ENCODE measurements at regions not wholly inside any gene's neighbourhood (a gene's known extent, or its start where the extent isn't known, plus 50 kb on each side); places are given as distances from the start of the nearest gene placed in this dataset.
"Not testable (repeated sequence)": the region's sequence is repeated elsewhere in the genome, so short reads cannot be mapped to it uniquely, and the experiment has no call there.

DNA sequence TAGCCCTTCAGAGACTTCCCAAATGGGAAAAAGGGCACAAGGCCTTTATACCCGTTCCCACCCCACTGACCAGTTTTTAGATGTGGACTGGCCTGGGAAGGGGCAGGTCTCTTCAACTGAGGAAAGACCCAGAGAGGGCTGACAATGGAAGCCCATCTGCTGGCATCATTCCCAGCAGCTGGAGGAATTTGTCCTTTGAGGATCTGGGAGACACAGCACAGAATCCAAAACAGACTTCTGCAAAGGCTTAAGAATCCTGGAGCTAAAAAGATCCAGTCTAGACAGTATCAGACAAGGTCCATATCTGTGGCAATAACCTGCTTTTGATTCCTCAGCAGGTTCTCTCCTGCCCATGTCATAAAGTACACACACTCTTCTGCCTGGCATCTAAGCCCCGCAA is 329.2 kb downstream of the TMEM167A start:
- no peak for ATAC-seq
- no peak for DNase-seq
- intact Hi-C loops (cut with DNase I, micrococcal nuclease), result no loop called here

DNA sequence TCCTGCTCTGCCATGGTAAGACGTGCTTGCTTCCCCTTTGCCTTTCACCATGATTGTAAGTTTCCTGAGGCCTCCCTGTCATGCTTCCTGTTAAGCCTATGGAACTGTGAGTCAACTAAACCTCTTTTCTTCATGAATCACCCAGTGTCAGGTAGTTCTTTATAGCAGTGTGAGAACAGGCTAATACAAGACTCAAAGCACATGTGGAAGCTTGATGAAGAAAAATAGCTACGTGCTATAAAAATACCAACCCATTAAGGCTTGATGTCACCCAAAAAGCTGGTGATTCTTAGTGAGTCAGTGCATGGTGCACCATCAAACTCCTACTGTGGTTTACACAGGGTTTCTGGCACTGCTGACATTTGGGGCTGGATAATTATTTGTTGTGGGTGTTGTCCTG is 332.2 kb downstream of the TMEM167A start:
- ATAC-seq, result no peak
- DNase-seq, result no peak
- intact Hi-C loops (cut with DNase I, micrococcal nuclease), result no loop called here

DNA sequence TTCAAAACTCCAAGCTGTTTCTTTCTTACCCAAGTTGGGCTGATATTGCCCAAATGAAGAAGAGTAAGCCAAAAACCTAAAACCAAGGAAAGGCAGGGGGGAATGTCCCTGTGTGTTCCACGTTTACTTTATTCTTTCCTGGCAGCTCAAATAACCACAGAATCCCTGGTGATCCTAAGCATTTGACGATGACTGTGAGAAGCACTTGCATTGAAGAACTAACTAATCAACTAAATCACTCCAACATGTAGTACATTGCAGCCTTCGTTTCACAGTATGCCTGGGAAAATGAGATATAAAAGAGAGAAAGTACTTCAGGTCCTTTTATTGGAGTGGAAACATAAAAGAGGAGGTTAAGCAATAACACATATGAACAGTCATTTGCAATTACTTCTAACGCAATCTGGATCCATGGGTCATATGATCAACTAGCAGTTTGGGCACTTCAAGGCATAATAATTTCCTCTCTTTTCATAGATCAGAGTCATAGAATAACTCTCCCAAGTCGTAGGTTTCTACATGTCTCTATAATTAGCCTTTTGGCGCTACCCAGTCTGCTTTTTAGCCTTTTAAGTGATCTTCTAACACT is 338.4 kb downstream of the TMEM167A start:
- intact Hi-C loops (cut with DNase I, micrococcal nuclease), result no loop called here
- no peak for DNase-seq
- ATAC-seq, result no peak

DNA sequence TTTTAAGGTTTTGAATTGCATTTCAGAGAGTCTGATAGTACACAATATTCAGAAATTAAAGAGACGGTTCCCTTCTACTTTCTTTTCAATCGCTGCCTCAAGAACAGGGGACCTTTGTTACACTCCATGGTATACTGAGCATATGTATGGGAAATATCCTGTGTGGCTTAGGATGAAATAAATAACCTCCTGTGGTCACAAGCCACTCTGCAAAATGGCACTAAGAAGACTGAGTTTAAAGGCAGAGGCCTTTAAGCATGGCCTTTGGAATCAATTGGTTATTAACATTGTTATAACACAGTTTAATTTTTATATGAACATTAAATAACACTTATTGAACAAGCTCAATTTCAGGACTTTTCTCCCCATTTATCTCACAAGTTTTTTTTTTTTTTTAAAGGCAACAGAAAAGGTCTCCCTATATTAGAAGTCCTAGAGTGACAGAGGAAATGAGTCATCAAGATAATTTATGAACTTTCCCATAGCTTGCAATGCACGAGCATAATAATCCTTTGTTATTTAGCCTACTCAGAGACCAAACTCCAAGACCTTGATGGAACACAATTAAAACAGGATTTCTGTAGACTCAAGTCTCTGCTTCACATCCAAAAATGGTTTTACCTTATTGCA is 341.9 kb downstream of the TMEM167A start:
- ATAC-seq (no peak), DNase-seq (no peak)
- intact Hi-C loops (cut with DNase I, micrococcal nuclease), result no loop called here

DNA sequence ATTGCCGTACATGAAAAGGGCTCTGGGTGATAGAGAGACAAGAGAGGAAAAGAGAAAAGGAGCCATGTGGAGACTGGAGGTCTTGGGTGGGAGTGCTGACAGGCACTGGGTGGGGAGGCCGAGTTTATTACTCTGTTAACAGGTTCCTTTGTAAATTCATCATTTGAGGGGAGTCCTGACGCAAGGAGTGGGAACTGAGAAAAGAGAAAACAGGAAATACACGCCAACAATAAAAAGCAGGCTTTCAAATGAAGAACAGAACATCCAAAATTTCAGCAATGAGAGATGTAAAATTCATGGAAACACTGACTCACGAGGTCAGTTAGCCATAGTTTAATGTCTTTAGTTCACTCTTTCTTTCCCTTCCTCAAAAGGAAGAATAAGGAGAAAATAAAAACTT is 342.8 kb downstream of the TMEM167A start:
- no peak for ATAC-seq
- no peak for DNase-seq
- intact Hi-C loops (cut with DNase I, micrococcal nuclease), result no loop called here

DNA sequence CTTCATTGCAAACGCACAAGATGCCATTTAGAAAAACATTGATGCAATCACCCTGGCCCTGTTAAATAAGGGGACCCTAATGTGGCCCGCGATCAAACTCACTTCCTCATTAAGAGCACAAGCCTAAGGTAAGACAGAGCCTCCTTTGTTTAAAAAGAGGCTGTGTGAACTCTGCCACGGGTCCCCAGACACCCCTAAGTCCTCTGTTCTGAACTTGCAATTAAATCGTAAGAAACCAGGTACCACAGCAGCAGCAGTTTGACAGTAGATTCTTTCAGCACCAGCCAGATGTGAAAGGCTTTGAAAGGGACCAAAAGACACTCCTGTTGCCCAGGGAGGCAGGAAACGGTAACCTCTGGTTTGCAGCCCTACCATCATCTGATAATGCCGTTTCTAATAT is 346.3 kb downstream of the TMEM167A start:
- ATAC-seq (no peak), DNase-seq (no peak)
- intact Hi-C loops (cut with DNase I, micrococcal nuclease), result no loop called here

DNA sequence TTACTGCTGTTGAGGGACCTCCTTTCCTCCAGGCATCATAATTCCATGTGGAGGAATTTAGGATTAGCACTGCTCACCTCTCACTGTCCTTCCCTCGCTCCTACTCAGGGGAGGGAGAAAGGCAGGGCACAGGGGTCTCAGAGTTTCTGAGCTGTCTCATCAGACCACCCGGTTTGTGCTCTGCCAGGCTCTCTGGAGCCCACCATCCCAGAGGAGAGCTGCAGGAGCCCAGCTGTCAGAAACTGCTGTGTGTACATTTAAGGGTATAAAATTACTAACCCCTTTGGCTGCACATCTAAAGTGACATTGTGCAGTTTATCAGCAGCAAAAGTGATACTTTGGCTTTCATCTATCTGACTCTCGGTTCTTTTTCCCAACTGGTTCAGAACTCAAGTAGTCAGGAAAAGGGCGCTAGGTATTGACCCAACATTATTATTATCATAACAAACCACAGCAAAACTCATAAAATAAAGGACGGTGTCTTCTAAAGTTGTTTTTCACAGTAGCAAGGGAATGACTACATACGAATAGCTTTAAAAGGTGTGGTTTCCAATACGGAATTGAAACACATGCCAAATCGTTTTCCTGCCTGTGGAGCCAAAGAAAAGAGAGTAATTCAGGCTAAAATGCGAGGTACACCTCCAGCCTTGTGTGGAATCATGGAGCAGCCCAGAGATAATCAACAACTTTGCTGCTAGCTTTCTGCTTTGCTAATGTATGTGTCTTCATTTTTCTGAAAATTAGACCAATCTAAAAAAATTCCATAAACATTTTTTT is 348.1 kb downstream of the TMEM167A start:
- intact Hi-C loops (cut with DNase I, micrococcal nuclease), result no loop called here
- ATAC-seq (no peak), DNase-seq (no peak)

DNA sequence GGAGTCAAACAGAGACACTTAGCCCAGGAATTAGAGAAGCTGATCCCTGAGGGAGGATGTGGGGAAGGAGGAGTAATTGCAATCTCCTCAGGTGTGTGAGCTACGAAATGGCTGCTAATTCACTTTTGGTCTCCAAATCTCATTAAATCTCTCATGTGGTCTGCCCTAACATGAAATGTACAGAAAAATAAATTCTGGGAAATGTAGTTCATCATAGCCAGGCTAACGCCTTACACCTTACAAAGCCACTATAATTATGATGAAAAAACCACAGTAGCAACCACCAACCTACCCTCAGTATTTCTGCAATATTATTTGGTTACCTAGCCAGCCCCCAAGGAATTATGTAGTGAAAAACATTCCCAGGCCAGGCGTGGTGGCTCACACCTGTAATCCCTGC is 354.0 kb downstream of the TMEM167A start:
- intact Hi-C loops (cut with DNase I, micrococcal nuclease), result no loop called here
- no peak for ATAC-seq

DNA sequence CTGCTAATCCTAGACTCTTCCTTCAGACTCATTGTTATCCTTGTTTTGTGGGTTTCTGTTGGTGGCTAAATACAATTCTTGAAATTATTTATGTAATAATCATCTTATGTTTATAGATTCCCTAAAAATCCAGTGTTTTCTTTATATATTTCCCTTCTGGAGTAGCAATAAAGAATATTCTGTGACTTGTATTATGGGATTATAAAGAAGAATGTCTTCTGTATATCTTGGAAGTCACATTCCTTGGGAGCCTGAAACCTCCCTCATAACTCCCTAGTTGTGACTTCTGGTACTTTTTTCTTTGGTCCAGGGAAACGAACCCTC is 356.1 kb downstream of the TMEM167A start:
- intact Hi-C loops (cut with DNase I, micrococcal nuclease), result no loop called here
- ATAC-seq (no peak), DNase-seq (no peak)

More for the DNA sequence above, 354.0 kb downstream of the TMEM167A start:
- no peak for DNase-seq

DNA sequence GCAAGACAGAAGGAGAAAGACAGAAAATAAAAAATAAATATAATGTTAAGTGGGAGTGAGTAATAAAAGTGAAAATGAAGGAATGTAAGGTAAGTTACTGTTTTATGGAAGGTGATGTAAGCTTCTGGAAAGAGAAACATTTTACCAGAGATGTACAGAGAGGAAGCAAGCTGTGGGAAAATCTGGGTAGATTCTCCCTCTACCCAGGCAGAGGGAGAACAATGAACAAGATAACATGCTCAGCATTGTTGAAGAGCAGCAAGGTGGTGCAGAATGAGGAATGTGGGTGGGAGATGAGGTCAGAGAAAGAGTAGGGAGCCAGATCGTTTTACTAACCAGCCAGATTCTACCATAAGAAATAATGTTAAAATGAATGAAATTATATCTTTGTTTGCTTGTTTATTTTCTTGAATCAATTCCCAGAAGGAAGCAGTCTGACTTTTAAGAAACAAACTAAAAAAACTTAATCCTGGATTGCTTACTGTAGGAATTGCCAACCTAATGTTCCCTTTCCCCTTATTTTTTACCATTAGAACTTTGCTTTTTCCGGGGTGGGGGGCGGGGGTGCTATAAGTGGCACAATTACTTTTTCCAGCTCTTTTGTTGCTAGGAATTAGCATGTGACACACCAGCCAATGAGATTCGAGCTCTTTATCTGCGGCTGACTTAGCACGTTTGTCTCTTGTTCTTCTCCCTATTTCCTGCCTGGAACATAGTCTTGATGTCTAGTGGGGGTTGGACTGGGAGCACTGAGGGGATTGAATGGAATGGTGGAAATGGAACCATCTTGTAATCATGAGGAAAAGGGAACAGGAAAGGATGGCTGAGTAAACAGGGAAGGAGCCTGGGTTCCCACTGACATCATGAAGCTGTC is 356.7 kb downstream of the TMEM167A start:
- DNase-seq (no peak), ATAC-seq (no peak)

DNA sequence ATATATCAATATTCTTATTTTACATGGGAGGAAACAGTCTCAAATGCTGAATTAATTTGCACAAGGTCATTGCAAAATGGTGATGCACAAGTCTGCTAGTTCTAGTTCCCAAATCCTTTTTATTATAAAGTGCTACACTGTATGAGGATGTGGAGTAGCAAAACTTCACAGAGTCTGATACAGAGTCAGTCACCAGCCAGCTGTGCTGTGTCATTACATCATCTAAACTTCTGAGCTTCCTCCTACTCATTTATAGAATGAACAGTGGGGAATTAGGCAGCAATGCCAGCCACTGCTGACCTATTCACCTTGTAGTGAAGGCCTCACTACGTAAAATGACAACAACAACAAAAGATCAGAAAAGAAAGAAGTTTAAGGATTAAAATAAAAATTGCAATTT is 357.8 kb downstream of the TMEM167A start:
- no peak for DNase-seq
- intact Hi-C loops (cut with DNase I, micrococcal nuclease), result no loop called here
- ATAC-seq, result no peak

More for the DNA sequence above, 356.7 kb downstream of the TMEM167A start:
- intact Hi-C loops (cut with DNase I, micrococcal nuclease), result no loop called here

DNA sequence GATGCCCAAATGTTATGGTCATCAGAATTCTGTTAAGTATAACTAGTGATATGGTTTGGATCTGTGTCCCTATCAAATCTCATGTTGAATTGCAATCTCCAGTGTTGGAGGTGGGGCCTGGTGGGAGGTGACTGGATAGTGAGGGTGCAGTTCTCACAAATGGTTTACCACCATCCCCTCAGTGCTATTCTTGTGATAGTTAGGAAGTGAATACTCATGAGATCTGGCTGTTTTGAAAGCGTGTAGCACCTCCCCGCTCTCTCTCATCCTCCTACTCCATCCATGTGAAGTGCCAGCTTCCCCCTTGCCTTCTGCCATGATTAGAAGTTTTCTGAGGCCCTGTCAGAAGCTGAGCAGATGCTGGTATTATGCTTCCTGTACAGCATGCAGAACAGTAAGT is 359.5 kb downstream of the TMEM167A start:
- ATAC-seq (no peak), DNase-seq (no peak)
- intact Hi-C loops (cut with DNase I, micrococcal nuclease), result no loop called here

DNA sequence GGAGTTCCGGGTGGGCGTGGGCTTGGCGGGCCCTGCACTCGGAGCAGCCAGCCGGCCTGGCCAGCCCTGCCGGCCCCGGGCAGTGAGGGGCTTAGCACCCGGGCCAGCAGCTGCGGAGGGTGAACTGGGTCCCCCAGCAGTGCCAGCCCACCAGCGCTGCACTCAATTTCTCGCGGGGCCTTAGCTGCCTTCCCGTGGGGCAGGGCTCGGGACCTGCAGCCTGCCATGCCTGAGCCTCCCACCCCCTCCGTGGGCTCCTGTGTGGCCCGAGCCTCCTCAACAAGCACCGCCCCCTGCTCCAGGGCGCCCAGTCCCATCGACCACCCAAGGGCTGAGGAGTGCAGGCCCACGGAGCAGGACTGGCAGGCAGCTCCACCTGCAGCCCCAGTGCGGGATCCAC is 362.5 kb downstream of the TMEM167A start:
- ATAC-seq; DNase-seq; intact Hi-C loops (cut with DNase I, micrococcal nuclease): not testable (repeated sequence)

DNA sequence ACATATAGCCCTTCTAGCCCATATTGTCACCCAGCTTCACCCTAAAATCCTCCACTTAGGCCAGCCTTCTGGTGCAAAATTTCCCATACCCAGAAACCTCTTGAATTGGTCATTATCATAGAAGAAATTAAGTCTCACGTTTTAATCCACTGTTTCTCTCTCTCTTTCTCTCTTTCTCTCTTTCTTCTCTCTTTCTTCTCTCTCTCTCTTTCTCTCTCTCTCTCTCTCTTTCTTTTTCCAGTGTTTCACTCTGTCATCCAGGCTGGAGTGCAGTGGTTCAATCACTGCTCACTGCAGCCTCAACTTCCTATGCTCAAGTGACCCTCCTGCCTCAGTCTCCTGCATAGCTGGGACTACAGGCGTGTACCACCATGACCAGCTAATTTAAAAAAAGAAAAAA is 363.4 kb downstream of the TMEM167A start:
- ATAC-seq, result no peak
- no peak for DNase-seq
- intact Hi-C loops (cut with DNase I, micrococcal nuclease), result no loop called here

DNA sequence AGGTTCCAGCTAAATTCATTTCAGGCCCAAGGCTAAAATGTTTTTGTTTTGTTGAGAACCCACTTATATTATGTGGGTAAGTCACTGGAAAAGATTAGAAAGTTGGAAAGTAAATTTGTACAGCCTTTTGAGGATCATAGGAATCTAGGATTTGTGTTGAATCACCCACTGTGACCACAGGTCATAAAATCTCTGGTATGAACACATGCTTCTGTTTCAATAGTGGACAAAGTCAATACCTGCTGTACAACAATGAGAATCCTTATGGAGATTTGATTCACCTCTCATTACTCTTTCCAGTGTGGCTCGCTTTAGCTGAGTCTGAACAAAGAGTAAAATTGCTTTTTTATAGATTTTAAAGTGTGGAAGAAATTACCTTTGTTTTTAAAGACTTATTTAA is 369.5 kb downstream of the TMEM167A start:
- DNase-seq, result no peak
- intact Hi-C loops (cut with DNase I, micrococcal nuclease), result no loop called here

DNA sequence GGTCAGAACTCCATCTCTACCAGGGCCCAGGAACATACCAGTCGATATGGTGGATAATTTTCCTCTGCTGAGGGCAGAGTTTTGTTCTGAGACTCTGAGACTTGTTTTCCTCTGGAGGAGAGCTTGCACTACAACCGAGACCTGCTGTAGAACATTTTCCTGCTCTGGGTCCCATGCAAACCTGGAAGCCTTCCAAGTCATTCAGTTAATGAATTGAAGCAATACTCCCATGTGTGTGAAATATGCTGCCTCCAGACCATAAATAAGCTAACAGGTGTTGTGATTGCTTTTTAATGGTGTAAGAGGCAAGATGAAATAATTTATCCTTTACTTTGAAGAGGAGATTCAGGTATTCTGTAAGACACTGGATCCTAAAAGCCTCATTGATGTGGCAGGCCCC is 372.8 kb downstream of the TMEM167A start:
- ATAC-seq (no peak), DNase-seq (no peak)
- intact Hi-C loops (cut with DNase I, micrococcal nuclease), result no loop called here

More for the DNA sequence above, 369.5 kb downstream of the TMEM167A start:
- ATAC-seq, result no peak

DNA sequence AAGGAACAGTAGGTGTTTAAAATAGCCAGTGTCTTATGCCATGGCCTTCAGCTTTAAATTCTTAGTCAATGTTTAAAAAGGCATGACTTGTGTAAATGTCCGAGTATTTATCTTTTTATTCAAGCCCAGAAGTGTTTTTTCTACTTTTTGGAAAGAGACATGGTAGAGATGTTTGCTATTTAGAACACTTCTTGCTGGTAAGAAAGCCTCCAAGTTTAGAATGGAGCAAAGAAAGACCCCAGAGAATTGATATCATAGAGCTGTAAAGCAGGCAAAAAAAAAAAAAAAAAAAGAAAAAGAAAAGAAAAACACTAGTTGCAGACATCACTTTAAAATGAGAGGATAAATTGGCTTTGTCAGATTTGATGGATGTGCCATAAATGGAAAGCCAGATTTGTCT is 375.1 kb downstream of the TMEM167A start:
- DNase-seq (no peak), ATAC-seq (no peak)
- intact Hi-C loops (cut with DNase I, micrococcal nuclease), result no loop called here

DNA sequence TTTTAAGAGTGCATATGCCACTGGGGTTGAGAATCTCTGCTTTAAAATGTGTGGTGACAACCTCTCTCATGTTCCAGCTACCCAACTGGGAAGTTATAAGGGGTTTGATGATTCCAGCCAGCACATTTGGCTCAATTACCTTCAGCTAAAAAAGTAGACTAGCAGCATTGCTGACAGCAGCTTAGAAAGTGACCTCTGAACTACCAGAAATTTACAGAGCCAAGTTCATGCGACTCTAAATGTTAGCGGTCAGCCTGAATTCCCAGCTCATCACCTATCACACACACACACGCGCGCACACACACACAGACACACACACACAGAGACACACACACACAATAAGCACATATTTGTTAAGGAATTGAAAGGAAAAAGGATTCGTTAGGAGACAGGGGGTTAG is 377.5 kb downstream of the TMEM167A start:
- DNase-seq (no peak), ATAC-seq (no peak)
- intact Hi-C loops (cut with DNase I, micrococcal nuclease), result no loop called here

DNA sequence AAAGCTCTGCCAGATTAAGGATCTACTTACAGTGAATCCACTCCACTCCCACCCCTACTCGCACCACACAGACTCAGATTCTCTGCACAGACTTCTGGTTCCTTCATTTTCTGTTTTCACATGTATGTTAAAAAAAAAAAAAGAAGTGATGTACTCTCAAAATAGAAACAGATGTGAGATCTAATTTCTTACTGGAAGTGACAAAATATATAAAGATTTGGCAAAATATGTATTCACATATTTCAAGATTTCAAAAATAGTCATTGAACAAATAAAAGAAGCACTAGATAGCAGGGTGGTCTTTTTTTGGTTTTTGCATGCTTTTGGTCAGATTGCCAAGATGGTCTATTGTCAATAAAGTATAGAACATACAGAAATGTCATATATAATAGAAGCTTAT is 379.2 kb downstream of the TMEM167A start:
- no peak for ATAC-seq
- intact Hi-C loops (cut with DNase I, micrococcal nuclease), result no loop called here
- DNase-seq, result no peak
